ENCODE measurements at regions not wholly inside any gene's neighbourhood (a gene's known extent, or its start where the extent isn't known, plus 50 kb on each side); places are given as distances from the start of the nearest gene placed in this dataset.

DNA sequence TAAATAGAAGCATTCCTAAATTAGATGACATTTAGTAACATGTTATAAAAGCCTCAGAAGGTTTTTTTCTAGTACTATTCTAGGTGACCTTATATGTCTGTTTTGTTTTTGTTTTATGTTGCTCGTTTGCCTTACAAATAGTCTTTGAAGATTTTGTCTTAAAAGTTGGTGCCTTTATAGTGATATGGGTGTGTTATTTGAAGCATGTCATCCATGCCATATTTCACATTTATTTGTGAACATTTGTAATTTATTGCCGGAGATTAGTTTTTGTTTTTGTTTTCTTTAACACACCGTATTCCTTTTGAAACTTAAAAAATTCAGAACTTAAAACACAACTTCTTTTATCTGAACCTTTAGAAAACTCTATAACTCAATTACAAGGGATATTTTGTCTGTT is 422.8 kb upstream of the PCDH9 start:
- H3K4me3 ChIP-seq (ENCODE audit: low read length): no peak overlapping the region
- no peak for DNase-seq (ENCODE audit: low read depth)
- TF ChIP-seq, protein P1, sequence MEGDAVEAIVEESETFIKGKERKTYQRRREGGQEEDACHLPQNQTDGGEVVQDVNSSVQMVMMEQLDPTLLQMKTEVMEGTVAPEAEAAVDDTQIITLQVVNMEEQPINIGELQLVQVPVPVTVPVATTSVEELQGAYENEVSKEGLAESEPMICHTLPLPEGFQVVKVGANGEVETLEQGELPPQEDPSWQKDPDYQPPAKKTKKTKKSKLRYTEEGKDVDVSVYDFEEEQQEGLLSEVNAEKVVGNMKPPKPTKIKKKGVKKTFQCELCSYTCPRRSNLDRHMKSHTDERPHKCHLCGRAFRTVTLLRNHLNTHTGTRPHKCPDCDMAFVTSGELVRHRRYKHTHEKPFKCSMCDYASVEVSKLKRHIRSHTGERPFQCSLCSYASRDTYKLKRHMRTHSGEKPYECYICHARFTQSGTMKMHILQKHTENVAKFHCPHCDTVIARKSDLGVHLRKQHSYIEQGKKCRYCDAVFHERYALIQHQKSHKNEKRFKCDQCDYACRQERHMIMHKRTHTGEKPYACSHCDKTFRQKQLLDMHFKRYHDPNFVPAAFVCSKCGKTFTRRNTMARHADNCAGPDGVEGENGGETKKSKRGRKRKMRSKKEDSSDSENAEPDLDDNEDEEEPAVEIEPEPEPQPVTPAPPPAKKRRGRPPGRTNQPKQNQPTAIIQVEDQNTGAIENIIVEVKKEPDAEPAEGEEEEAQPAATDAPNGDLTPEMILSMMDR (IDR thresholded peaks at IDR 0.05; ENCODE audit: insufficient read depth, low read depth, low read length, missing control alignments): no peak

DNA sequence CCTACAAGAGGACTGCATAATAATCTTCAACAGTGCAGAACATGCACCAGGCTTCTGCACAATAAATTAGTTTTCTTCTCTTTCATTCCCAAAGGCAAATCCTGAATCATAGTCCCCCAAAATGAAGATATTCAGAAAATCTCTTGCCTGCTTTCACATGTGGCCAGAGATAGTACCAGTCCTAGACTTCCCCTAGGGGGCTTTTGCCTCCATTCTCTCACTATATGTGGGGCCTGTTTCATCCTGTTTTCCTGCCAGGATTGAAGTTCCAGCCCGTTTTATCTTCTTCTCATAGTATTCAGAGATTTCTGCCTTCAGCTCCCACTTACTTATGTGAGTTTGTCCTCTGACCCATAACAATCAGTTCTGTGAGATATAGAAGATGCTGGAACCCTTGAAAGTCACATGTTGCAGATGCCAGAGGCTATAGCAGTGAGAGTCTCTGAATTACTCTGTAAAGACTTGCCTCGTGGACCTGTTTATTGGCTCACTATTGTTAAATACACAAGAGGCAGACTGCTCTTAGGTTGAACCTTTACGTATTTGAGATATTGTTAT is 421.9 kb upstream of the PCDH9 start:
- no peak overlapping the region for H3K4me3 ChIP-seq (ENCODE audit: low read length)
- DNase-seq (ENCODE audit: low read depth): no peak
- TF ChIP-seq, protein P1 (IDR thresholded peaks at IDR 0.05; ENCODE audit: insufficient read depth, low read depth, low read length, missing control alignments): no peak

DNA sequence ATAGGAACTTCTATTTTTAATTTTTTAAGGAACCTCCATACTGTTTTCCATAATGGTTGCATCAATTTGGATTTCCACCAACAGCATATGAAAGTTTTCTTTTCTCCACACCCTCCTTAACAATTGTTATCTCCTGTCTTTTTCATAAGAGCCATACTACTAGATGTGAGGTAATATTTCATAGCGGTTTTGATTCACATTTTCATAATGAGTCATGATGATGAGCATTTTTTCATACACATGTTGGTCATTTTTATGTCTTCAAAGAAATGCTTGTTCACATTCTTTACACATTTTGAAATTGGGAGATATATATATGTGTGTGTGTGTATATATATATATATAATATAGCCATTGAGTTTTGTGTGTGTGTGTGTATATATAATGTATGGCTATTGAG is 420.3 kb upstream of the PCDH9 start:
- DNase-seq (ENCODE audit: low read depth): no peak
- TF ChIP-seq, protein P1 (IDR thresholded peaks at IDR 0.05; ENCODE audit: insufficient read depth, low read depth, low read length, missing control alignments): no peak
- no peak overlapping the region for H3K4me3 ChIP-seq (ENCODE audit: low read length)

DNA sequence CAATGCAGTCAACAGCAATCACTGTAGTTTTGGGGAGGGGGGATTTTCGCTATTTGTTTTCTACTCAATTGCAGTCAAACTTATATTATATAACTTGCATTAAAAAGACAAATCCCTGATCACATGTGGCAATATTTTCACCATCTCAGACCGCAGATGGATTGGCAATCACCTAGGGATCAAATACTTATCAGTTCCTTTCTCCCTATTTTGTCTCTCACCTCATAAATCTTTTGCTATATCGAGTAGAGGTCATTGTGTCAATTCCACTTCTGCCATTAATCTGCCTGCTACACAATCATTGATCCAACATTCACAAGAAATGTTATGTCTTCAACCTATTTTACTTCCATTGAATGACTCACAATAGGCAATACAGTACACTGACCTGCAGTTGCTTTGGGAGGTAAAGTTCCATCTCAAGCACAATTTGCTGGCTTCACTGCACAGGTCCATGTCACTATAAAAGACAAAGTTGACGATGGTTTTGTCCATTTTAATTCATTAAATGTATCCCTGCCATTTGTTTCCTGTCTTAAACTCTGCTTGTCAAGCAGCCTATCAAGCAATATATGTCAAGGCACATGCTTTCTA is 415.8 kb upstream of the PCDH9 start:
- DNase-seq (ENCODE audit: low read depth): no peak
- H3K4me3 ChIP-seq (ENCODE audit: low read length): no peak overlapping the region
- TF ChIP-seq, protein P1 (IDR thresholded peaks at IDR 0.05; ENCODE audit: insufficient read depth, low read depth, low read length, missing control alignments): no peak

DNA sequence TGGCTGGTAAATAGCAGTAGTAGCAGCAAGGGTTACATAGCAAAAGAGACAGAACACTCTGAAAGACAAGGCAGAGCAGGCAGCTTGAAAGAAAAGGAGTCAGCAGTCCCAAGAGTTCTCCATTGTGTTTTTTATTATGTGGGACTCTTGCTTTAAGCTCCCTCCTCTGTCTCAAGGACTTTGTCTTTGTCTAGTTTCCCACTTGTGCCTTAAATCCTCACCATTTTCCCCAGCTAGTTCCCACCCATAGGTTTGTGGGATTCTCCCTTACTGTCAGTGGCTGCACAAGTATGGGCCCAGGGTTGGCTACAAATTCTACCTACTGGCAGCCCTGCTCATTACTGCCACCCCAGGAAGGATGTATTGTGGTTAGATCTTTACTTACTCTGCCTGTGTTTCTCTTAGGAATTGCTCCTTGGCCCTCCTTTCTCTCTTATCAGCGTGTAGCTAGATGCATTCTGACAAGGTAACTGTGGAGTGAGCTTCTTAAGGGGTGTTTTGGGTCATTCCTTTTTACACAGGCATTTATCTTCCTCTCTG is 413.4 kb upstream of the PCDH9 start:
- TF ChIP-seq, protein P1 (IDR thresholded peaks at IDR 0.05; ENCODE audit: insufficient read depth, low read depth, low read length, missing control alignments): peak; percentile 26
- no peak overlapping the region for H3K4me3 ChIP-seq (ENCODE audit: low read length)
- DNase-seq (ENCODE audit: low read depth): no peak

DNA sequence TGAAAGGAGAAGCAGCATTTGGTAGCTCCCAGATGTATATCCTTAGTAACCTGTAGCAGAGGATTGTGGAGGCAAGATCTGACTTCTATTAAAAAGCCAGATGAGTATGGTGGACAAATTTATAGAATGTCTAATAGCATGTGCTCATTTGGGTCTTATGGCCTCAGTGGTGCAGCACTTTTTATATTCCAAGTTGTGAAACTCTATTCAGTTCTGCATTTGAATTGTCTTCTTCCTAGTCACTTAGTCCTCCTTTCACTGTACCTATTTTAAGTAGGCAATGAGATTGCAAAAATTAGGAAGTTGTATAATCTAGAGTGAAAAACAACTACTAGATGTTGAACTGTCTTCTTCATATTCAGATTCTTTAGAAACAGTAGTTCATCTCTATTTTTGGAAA is 412.5 kb upstream of the PCDH9 start:
- DNase-seq (ENCODE audit: low read depth): no peak
- no peak overlapping the region for H3K4me3 ChIP-seq (ENCODE audit: low read length)
- TF ChIP-seq, protein P1 (IDR thresholded peaks at IDR 0.05; ENCODE audit: insufficient read depth, low read depth, low read length, missing control alignments): no peak

DNA sequence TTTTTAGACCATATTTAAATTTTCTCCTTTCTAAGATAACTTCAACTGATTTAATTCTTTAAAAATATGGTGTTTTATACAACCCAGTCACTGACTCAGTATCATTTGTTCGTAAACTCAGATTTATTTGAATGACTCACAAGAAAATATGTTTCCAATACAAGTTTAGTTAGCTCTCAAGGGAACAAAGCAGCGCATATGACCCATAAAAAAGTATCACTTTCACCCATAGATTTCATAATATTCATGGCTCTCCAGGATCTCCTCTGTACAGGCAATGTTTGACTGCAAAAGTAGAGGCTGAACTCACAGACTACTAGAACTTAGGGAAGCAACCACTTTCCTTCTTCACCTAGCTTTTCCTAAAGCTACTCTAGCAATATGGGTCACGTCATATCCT is 405.6 kb upstream of the PCDH9 start:
- no peak for DNase-seq (ENCODE audit: low read depth)
- TF ChIP-seq, protein P1 (IDR thresholded peaks at IDR 0.05; ENCODE audit: insufficient read depth, low read depth, low read length, missing control alignments): no peak
- no peak overlapping the region for H3K4me3 ChIP-seq (ENCODE audit: low read length)

Measured in epithelial cell of esophagus (primary cell).